H1 (cell line): ENCODE measurements at regions not wholly inside any gene's neighbourhood (a gene's known extent, or its start where the extent isn't known, plus 50 kb on each side); places are given as distances from the start of the nearest gene placed in this dataset.

Experiments
- CTCF ChIA-PET: fragments of 300-600 bp; sonication (Branson Sonifier 250); formaldehyde crosslinking; loops from one replicate; lab custom pipeline; 2021; ENCODE audit not compliant: partially characterized antibody; lab: Charles Lee
- POLR2A ChIA-PET: fragments of 300-600 bp; sonication (Branson Sonifier 250); formaldehyde crosslinking; loops from one replicate; lab custom pipeline; 2021; ENCODE audit warnings: inconsistent platforms; ENCODE audit not compliant: partially characterized antibody; lab: Charles Lee
- DNase-seq, 2 experiments: peaks; one replicate each; pipeline versions ENCODE4 v3.0.0 to v3.0.0-alpha.2; 2010 to 2022; ENCODE audit warnings: low spot score in 2 of 2, low read depth in 1 of 2, mixed read lengths in 1 of 2
- FAIRE-seq: peaks from 2 replicates; lab custom pipeline; 2011; peaks lifted over from hg19 to GRCh38; lab: Jason Lieb, UNC
- H2AFZ ChIP-seq: 2 replicates; pipeline ENCODE4 v1.8.1; 2012; ENCODE audit warnings: low read length, inconsistent platforms
- H2AK5ac ChIP-seq: 2 replicates; pipeline ENCODE4 v1.6.1; 2013; ENCODE audit warnings: low read depth, low read length
- H2BK120ac ChIP-seq: replicated peaks from 2 replicates; pipeline ENCODE3; 2013; ENCODE audit warnings: low read depth, low read length, inconsistent platforms
- H2BK12ac ChIP-seq: 2 replicates; pipeline ENCODE4 v1.6.1; 2013; ENCODE audit warnings: low read depth, low read length
- H2BK15ac ChIP-seq: 2 replicates; pipeline ENCODE4 v1.6.1; 2013; ENCODE audit warnings: low read length
- H2BK20ac ChIP-seq: 2 replicates; pipeline ENCODE4 v1.6.1; 2013; ENCODE audit warnings: low read length
- H2BK5ac ChIP-seq: 2 replicates; pipeline ENCODE4 v1.6.1; 2013; ENCODE audit warnings: low read depth, low read length
- H3K14ac ChIP-seq: 2 replicates; pipeline ENCODE4 v1.6.1; 2013; ENCODE audit warnings: inconsistent platforms; ENCODE audit not compliant: insufficient read length
- H3K18ac ChIP-seq: 2 replicates; pipeline ENCODE4 v1.6.1; 2013; ENCODE audit warnings: low read length; ENCODE audit errors: extremely low read depth
- H3K23ac ChIP-seq: 2 replicates; pipeline ENCODE4 v1.6.1; 2013; ENCODE audit warnings: inconsistent platforms; ENCODE audit not compliant: insufficient read length
- H3K23me2 ChIP-seq: 2 replicates; pipeline ENCODE4 v1.6.1; 2013; ENCODE audit warnings: low read depth, low read length
- H3K27ac ChIP-seq: 2 replicates; pipeline ENCODE4 v1.6.1; 2011; ENCODE audit warnings: low read depth, low read length, inconsistent platforms
- H3K27me3 ChIP-seq, 4 experiments: replicated peaks in 1 of 4; 1 replicate in 1 of 4; 2 replicates in 3 of 4; pipeline versions ENCODE4 v1.6.1 to v1.8.1; 2011 to 2013; ENCODE audit warnings: low read length in 3 of 4, mild to moderate bottlenecking in 3 of 4, inconsistent platforms in 2 of 4, mixed read lengths in 2 of 4, moderate library complexity in 1 of 4; ENCODE audit not compliant: control insufficient read depth in 3 of 4, insufficient read depth in 3 of 4; ENCODE audit errors: extremely low read depth in 1 of 4
- H3K36me3 ChIP-seq, 4 experiments: 2 replicates each; pipeline versions ENCODE4 v1.6.1 to v1.8.1; 2011 to 2013; ENCODE audit warnings: mild to moderate bottlenecking in 4 of 4, low read length in 3 of 4, moderate library complexity in 2 of 4, control low read depth in 1 of 4, inconsistent platforms in 1 of 4; ENCODE audit not compliant: insufficient read depth in 4 of 4, control insufficient read depth in 2 of 4
- H3K4ac ChIP-seq: replicated peaks from 2 replicates; pipeline ENCODE3; 2013; ENCODE audit warnings: low read length, low read depth, mixed read lengths, inconsistent platforms; ENCODE audit not compliant: insufficient read length
- H3K4me1 ChIP-seq, 4 experiments: replicated peaks in 1 of 4; 1 replicate in 1 of 4; 2 replicates in 3 of 4; pipeline versions ENCODE4 v1.6.1 to v1.8.1; 2011 to 2013; ENCODE audit warnings: low read length in 3 of 4, inconsistent platforms in 2 of 4, mixed read lengths in 1 of 4; ENCODE audit not compliant: insufficient read depth in 4 of 4, control insufficient read depth in 3 of 4
- H3K4me2 ChIP-seq, 2 experiments: 2 replicates each; pipeline versions ENCODE4 v1.6.1 to v1.8.1; 2011 to 2013; ENCODE audit warnings: low read depth in 2 of 2, low read length in 2 of 2, control low read depth in 1 of 2, inconsistent platforms in 1 of 2, mild to moderate bottlenecking in 1 of 2; ENCODE audit not compliant: insufficient read depth in 1 of 2
- H3K4me3 ChIP-seq, 4 experiments: fragments of 200-600, 300-600 bp in 1 of 4; sonication (generic), shearing (Covaris generic), sonication (Bioruptor Twin) in 1 of 4; 2 replicates each; pipeline versions ENCODE4 v1.5.1 to v1.8.1; 2011 to 2016; ENCODE audit warnings: low read length in 4 of 4, low read depth in 3 of 4, control low read depth in 2 of 4, inconsistent platforms in 2 of 4, mild to moderate bottlenecking in 2 of 4, mixed read lengths in 1 of 4, moderate library complexity in 1 of 4; ENCODE audit not compliant: insufficient read depth in 2 of 4; ENCODE audit errors: extremely low read depth in 1 of 4
- H3K56ac ChIP-seq: replicated peaks from 2 replicates; pipeline ENCODE3; 2013; ENCODE audit warnings: low read depth, mild to moderate bottlenecking, mixed read lengths, low read length, inconsistent platforms; ENCODE audit not compliant: insufficient read length
- H3K79me1 ChIP-seq: 2 replicates; pipeline ENCODE4 v1.6.1; 2013; ENCODE audit warnings: low read depth, low read length, control low read depth
- H3K79me2 ChIP-seq, 2 experiments: 2 replicates each; pipeline versions ENCODE4 v1.6.1 to v1.8.1; 2012 to 2013; ENCODE audit warnings: low read length in 2 of 2, mild to moderate bottlenecking in 2 of 2, inconsistent platforms in 1 of 2; ENCODE audit not compliant: insufficient read depth in 2 of 2, control insufficient read depth in 1 of 2
- H3K9ac ChIP-seq, 4 experiments: replicated peaks in 1 of 4; 1 replicate in 1 of 4; 2 replicates in 3 of 4; pipeline versions ENCODE4 v1.6.1 to v1.8.1; 2011 to 2013; ENCODE audit warnings: low read depth in 3 of 4, low read length in 3 of 4, control low read depth in 2 of 4, mild to moderate bottlenecking in 2 of 4, moderate library complexity in 2 of 4, inconsistent platforms in 1 of 4; ENCODE audit errors: extremely low read depth in 1 of 4
- H3K9me3 ChIP-seq, 2 experiments: 2 replicates each; pipeline versions ENCODE4 v1.6.1 to v1.8.1; 2012 to 2013; ENCODE audit warnings: mild to moderate bottlenecking in 2 of 2, moderate library complexity in 2 of 2, control low read depth in 1 of 2, inconsistent platforms in 1 of 2, low read depth in 1 of 2, low read length in 1 of 2, mixed read lengths in 1 of 2; ENCODE audit not compliant: insufficient read depth in 2 of 2
- H4K20me1 ChIP-seq, 2 experiments: replicated peaks in 1 of 2; 2 replicates each; pipeline versions ENCODE3 to v1.8.1; 2011 to 2013; ENCODE audit warnings: inconsistent platforms in 2 of 2, low read length in 2 of 2, mild to moderate bottlenecking in 1 of 2; ENCODE audit not compliant: insufficient read depth in 2 of 2, control insufficient read depth in 1 of 2
- H4K5ac ChIP-seq: 2 replicates; pipeline ENCODE4 v1.6.1; 2013; ENCODE audit warnings: low read length, low read depth, mixed read lengths, inconsistent platforms; ENCODE audit not compliant: insufficient read length
- H4K8ac ChIP-seq: 2 replicates; pipeline ENCODE4 v1.8.0; 2013; ENCODE audit warnings: mild to moderate bottlenecking, moderate library complexity, low read length, inconsistent platforms; ENCODE audit not compliant: insufficient read depth; ENCODE audit errors: extremely low read depth
- H4K91ac ChIP-seq: replicated peaks from 2 replicates; pipeline ENCODE3; 2013; ENCODE audit warnings: low read length, mixed read lengths, inconsistent platforms; ENCODE audit not compliant: insufficient read length
- PHF8 ChIP-seq: fragments of 200-600 bp; sonication (generic); conservative IDR thresholded peaks from 2 replicates; pipeline ENCODE4 v1.7.1; 2012; ENCODE audit warnings: low read depth, mild to moderate bottlenecking, inconsistent platforms, low read length, moderate library complexity
- SP1 ChIP-seq: IDR thresholded peaks from 2 replicates; pipeline ENCODE4 v1.6.1; 2011; ENCODE audit warnings: low read depth, low read length

GRCh38 chr21:27306206-27306605, 339.3 kb upstream of the ADAMTS5 start:
- Histone ChIP-seq H3K4ac (no peak overlapping the region), H3K23me2 (no peaks in the 10 kb centered on the region), H4K8ac (no peak overlapping the region), H3K79me2 (no peaks in the 10 kb centered on the region), H4K20me1 (no peaks in the 10 kb centered on the region), H3K9ac (no peak overlapping the region), H3K23ac (no peak overlapping the region), H3K4me1 (no peaks in the 10 kb centered on the region), H2AK5ac (no peak overlapping the region), H3K14ac (no peak overlapping the region), H3K36me3 (no peaks in the 10 kb centered on the region), H3K4me3 (no peak overlapping the region), H4K91ac (no peak overlapping the region), H3K27me3 (no peaks in the 10 kb centered on the region), H4K5ac (no peak overlapping the region), H3K4me2 (no peak overlapping the region), H3K79me1 (no peaks in the 10 kb centered on the region), H2BK120ac (no peak overlapping the region), H2BK12ac (no peak overlapping the region), H3K9me3 (0 out of 4 replicates have a peak, but pooled peaks cover 0 to 5% of the 10 kb centered on the region in 2 experiments), H3K27ac (no peak overlapping the region), H3K56ac (no peak overlapping the region), H2BK20ac (no peak overlapping the region), H3K18ac (no peak overlapping the region), H2AFZ (no peak overlapping the region), H2BK15ac (no peak overlapping the region), H2BK5ac (no peak overlapping the region)
- CTCF ChIA-PET, result no interaction called here
- TF ChIP-seq SP1 (no peak), PHF8 (no peak)
- DNase-seq (no peak), FAIRE-seq (no peak)
- POLR2A ChIA-PET, result no interaction called here
